HG03354 (cell line): ENCODE measurements at regions not wholly inside any gene's neighbourhood (a gene's known extent, or its start where the extent isn't known, plus 50 kb on each side); places are given as distances from the start of the nearest gene placed in this dataset.
"Not testable (repeated sequence)": the region's sequence is repeated elsewhere in the genome, so short reads cannot be mapped to it uniquely, and the experiment has no call there.

Experiments used
- ATAC-seq: cut with Tn5 transposase; IDR thresholded peaks from one replicate; pipeline ENCODE4 v1.9.1; 2021; ENCODE audit warnings: mild to moderate bottlenecking; ENCODE audit not compliant: unreplicated experiment, poor library complexity, severe bottlenecking

- no peak for ATAC-seq
These were observed 147.2 kb upstream of the KLHL1 start for GRCh38 chr13:70255406-70255991.

GRCh38 chr13:70253834-70254233, 145.6 kb upstream of the KLHL1 start:
- no peak for ATAC-seq

GRCh38 chr13:70253411-70253810, 145.2 kb upstream of the KLHL1 start:
- ATAC-seq, result no peak

- ATAC-seq, result no peak
These were observed 141.2 kb upstream of the KLHL1 start for GRCh38 chr13:70249332-70250064.

GRCh38 chr13:70237131-70237530, 128.9 kb upstream of the KLHL1 start:
- no peak for ATAC-seq

GRCh38 chr13:70235565-70235964, 127.3 kb upstream of the KLHL1 start:
- no peak for ATAC-seq

GRCh38 chr13:70223911-70224310, 115.7 kb upstream of the KLHL1 start:
- ATAC-seq, result no peak

GRCh38 chr13:70222926-70223325, 114.7 kb upstream of the KLHL1 start:
- no peak for ATAC-seq

- ATAC-seq, result no peak
These were observed 110.4 kb upstream of the KLHL1 start for GRCh38 chr13:70218618-70219017.

- ATAC-seq, result not testable (repeated sequence)
These were observed 100.7 kb upstream of the KLHL1 start for GRCh38 chr13:70208968-70209367.

GRCh38 chr13:70206671-70207070, 98.4 kb upstream of the KLHL1 start:
- ATAC-seq, result no peak

- ATAC-seq, result no peak
These were observed 95.5 kb upstream of the KLHL1 start for GRCh38 chr13:70203661-70204229.

GRCh38 chr13:70191034-70191433, 82.8 kb upstream of the KLHL1 start:
- no peak for ATAC-seq

GRCh38 chr13:70189981-70190380, 81.7 kb upstream of the KLHL1 start:
- ATAC-seq, result no peak

GRCh38 chr13:70188567-70188966, 80.3 kb upstream of the KLHL1 start:
- ATAC-seq, result no peak

GRCh38 chr13:70183041-70183440, 74.8 kb upstream of the KLHL1 start:
- no peak for ATAC-seq
